GM12873 (cell line): ENCODE measurements at regions not wholly inside any gene's neighbourhood (a gene's known extent, or its start where the extent isn't known, plus 50 kb on each side); places are given as distances from the start of the nearest gene placed in this dataset.

Experiments
- TF ChIP-seq, protein P1 (sequence below): IDR thresholded peaks from 2 replicates; pipeline ENCODE4 v1.5.1; 2012; ENCODE audit warnings: low read depth, mild to moderate bottlenecking, moderate library complexity, low read length, control low read depth; ENCODE audit not compliant: insufficient read depth; ENCODE audit errors: missing control alignments

GRCh38 chr2:225317186-225317585 lies 82.3 kb upstream of the NYAP2 start:
- TF ChIP-seq, protein P1, sequence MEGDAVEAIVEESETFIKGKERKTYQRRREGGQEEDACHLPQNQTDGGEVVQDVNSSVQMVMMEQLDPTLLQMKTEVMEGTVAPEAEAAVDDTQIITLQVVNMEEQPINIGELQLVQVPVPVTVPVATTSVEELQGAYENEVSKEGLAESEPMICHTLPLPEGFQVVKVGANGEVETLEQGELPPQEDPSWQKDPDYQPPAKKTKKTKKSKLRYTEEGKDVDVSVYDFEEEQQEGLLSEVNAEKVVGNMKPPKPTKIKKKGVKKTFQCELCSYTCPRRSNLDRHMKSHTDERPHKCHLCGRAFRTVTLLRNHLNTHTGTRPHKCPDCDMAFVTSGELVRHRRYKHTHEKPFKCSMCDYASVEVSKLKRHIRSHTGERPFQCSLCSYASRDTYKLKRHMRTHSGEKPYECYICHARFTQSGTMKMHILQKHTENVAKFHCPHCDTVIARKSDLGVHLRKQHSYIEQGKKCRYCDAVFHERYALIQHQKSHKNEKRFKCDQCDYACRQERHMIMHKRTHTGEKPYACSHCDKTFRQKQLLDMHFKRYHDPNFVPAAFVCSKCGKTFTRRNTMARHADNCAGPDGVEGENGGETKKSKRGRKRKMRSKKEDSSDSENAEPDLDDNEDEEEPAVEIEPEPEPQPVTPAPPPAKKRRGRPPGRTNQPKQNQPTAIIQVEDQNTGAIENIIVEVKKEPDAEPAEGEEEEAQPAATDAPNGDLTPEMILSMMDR, result no peak

DNA sequence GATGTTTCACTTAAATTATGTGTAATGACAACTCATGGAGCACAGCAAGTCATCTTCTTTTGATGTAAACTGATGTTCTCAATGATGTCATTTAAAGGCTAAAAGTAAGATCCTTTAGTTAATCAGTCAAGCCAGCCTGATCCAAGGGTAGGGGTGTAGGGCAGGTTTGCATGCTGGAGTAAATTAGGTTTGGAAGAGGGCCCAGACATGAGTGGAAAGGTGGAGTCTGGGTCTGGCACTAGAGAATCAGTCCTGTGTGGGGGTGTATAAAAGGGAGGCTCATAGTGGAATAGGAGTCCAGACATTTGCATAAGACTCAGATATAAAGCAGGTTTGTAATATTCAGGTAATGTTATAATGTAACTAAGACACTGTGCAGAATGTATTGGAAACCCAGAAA lies 88.8 kb upstream of the NYAP2 start:
- TF ChIP-seq, protein P1, result no peak

- TF ChIP-seq, protein P1, result no peak
Observed at GRCh38 chr2:225309516-225309915, 90.0 kb upstream of the NYAP2 start.

DNA sequence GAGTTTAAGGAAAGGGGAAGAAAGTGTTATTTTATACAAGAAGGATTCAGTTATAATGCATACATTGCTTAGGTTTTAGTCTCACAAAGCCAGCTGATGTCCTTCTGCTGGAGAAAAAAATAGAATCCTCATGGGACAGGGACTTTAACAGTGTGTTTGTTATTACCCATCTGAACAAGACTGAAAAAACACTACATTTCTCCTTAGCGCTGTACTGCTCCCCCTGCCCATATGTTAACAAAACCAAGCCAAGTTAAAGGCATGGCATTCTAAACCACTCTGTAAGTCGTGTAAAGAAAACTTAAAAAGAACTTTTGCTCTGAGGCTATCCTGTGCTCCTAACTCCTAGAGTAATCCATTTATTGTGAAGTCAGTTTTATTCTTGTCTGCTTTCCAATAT lies 102.6 kb upstream of the NYAP2 start:
- TF ChIP-seq, protein P1, result no peak

- TF ChIP-seq, protein P1, result no peak
Observed at GRCh38 chr2:225295102-225295501, 104.4 kb upstream of the NYAP2 start.

GRCh38 chr2:225293638-225294037 lies 105.9 kb upstream of the NYAP2 start:
- TF ChIP-seq, protein P1, result no peak

DNA sequence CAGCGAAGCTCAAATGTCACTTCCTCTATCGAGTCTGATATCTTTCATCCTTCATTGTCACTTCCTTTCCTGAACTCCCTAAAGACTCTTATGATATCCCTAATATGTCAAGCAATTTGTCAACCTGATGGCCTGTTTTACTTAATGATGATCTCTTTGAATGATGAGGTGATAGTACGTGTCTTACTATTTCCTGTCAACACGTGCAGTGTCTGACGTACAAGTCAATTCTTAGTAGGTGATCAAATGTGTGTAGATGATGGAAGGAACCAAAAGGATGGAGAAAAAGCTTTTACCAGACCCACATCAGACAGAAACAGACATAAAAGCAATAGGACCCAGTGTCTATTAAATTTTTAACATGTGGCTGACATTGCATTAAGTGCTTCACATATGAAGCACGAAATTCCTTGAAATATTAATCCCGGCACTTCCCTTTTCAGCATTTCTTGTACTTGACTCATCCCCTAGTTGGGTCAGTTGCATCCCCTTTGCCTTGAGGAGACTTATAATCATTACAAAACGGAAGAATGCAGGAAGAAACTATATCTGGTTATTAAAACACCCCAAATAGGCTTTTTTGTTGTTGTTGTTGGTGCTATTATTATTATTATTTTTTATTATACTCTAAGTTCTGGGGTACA lies 108.6 kb upstream of the NYAP2 start:
- TF ChIP-seq, protein P1, result no peak
